GM12872 (cell line): ENCODE measurements at regions not wholly inside any gene's neighbourhood (a gene's known extent, or its start where the extent isn't known, plus 50 kb on each side); places are given as distances from the start of the nearest gene placed in this dataset.

Experiments
- TF ChIP-seq, protein P1 (sequence below): IDR thresholded peaks from 3 replicates; pipeline ENCODE4 v1.5.1; 2011; ENCODE audit warnings: low read depth, mild to moderate bottlenecking, low read length, moderate library complexity; ENCODE audit not compliant: insufficient read depth

GRCh38 chr5:167096816-167097215 lies 1194.6 kb upstream of the WWC1 start:
- TF ChIP-seq, protein P1, sequence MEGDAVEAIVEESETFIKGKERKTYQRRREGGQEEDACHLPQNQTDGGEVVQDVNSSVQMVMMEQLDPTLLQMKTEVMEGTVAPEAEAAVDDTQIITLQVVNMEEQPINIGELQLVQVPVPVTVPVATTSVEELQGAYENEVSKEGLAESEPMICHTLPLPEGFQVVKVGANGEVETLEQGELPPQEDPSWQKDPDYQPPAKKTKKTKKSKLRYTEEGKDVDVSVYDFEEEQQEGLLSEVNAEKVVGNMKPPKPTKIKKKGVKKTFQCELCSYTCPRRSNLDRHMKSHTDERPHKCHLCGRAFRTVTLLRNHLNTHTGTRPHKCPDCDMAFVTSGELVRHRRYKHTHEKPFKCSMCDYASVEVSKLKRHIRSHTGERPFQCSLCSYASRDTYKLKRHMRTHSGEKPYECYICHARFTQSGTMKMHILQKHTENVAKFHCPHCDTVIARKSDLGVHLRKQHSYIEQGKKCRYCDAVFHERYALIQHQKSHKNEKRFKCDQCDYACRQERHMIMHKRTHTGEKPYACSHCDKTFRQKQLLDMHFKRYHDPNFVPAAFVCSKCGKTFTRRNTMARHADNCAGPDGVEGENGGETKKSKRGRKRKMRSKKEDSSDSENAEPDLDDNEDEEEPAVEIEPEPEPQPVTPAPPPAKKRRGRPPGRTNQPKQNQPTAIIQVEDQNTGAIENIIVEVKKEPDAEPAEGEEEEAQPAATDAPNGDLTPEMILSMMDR, result no peak

- TF ChIP-seq, protein P1, result no peak
These were observed 1187.1 kb upstream of the WWC1 start for GRCh38 chr5:167104351-167104750.

DNA sequence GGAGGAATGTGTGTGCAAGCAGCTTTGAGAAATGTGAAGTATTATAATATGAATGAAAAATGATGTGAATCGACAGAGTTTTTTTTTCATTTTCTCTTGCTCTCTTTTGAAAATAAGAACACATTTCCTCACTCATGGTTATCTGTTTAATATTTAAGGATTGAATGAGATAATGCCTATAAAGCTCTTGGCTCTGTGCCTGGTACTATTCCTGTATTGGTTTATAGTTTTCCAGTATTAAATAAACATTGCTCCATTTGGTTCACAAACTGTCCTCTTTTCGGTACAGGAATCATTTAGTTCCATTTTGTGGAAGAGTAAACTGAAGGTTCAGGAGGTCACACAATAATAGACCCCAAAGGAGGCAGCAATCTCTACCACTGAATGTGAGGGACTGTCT lies 1185.5 kb upstream of the WWC1 start:
- TF ChIP-seq, protein P1, result no peak

DNA sequence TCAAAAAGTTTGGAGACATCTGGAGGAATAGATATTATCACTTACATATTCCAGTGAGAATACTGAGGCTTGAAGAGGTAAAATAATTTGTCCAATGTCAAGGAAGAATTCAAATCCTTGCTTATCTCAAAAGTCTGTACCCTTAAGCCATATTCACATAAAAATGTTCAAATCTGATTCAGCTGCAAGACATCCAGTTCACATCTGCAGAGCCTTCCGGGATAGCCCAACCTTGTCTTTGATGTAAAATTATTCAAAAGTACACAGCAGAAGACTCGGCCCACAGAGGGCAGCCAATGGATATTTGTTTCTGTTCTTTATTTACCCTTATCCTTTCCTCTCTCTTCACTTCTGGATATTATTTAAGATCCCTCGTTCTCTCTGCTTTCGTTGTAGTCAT lies 1183.8 kb upstream of the WWC1 start:
- TF ChIP-seq, protein P1, result no peak

GRCh38 chr5:167112556-167112955 lies 1178.9 kb upstream of the WWC1 start:
- TF ChIP-seq, protein P1, result no peak

DNA sequence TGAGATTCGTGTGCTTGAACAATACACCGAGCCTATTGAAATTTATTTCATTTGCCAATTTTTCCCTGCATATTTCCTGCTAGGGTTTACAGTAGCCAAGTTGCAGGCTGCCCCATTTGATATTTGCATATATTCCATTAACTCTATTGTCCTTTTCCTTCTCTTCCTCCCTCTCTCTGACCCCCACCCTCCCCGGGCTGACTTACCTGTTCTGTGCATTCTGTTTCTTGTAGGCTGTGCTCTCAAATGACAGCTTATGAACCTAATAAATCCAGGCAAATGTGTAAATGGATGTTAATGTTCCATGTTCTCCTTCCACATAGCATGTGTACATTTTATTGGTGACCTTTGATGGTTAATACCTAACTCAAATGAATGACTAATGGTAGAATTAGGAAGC lies 1169.2 kb upstream of the WWC1 start:
- TF ChIP-seq, protein P1, result no peak

DNA sequence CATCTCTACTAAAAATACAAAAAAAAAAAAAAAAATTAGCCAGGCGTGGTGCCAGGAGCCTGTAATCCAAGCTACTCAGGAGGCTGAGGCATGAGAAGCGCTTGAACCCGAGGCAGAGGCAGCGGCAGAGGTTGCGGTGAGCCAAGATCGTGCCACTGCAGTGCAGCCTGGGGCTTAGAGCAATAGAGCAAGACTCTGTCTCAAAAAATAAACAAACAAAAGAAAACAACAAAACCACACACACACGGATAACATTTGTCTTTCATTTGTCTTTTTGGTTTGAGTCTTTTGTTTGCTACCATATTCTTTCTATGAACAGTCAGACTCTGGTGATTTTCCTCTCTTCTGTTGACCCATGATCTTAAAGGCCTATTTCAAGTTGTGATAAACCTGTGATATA lies 1168.3 kb upstream of the WWC1 start:
- TF ChIP-seq, protein P1, result no peak

- TF ChIP-seq, protein P1, result no peak
These were observed 1162.9 kb upstream of the WWC1 start for GRCh38 chr5:167128581-167128980.
